DND-41 (cell line): ENCODE measurements at regions not wholly inside any gene's neighbourhood (a gene's known extent, or its start where the extent isn't known, plus 50 kb on each side); places are given as distances from the start of the nearest gene placed in this dataset.

Experiments used
- ATAC-seq: fragments of 200-7000 bp; cut with Tn5 transposase; 3 replicates; pipeline ENCODE4 v1.9.1; 2021; ENCODE audit warnings: low read depth; ENCODE audit not compliant: insufficient read depth
- DNase-seq: peaks from one replicate; pipeline ENCODE4 v3.0.0-alpha.2; 2020
- H2AFZ ChIP-seq: 2 replicates; pipeline ENCODE4 v1.6.0; 2012; ENCODE audit warnings: low read depth, low read length
- H3K27ac ChIP-seq: 2 replicates; pipeline ENCODE4 v1.5.1; 2012; ENCODE audit warnings: low read length, inconsistent platforms
- H3K27me3 ChIP-seq: fragments of 200-600 bp; sonication (generic); 2 replicates; pipeline ENCODE4 v1.6.0; 2012; ENCODE audit warnings: low read length, mild to moderate bottlenecking, inconsistent platforms; ENCODE audit not compliant: insufficient read depth, poor library complexity
- H3K36me3 ChIP-seq: 2 replicates; pipeline ENCODE4 v1.5.1; 2012; ENCODE audit warnings: low read length, inconsistent platforms; ENCODE audit not compliant: insufficient read depth
- H3K4me1 ChIP-seq: 2 replicates; pipeline ENCODE4 v1.5.1; 2012; ENCODE audit warnings: mild to moderate bottlenecking, low read length; ENCODE audit not compliant: insufficient read depth
- H3K4me2 ChIP-seq: 2 replicates; pipeline ENCODE4 v1.6.0; 2012; ENCODE audit warnings: mild to moderate bottlenecking, moderate library complexity, low read length, inconsistent platforms; ENCODE audit not compliant: insufficient read depth
- H3K4me3 ChIP-seq, 2 experiments: fragments of 200-600 bp in 1 of 2; shearing (Covaris generic) in 1 of 2; 2 replicates each; pipeline ENCODE4 v1.5.1; 2012 to 2016; ENCODE audit warnings: inconsistent platforms in 2 of 2, low read length in 2 of 2, mild to moderate bottlenecking in 2 of 2, low read depth in 1 of 2, moderate library complexity in 1 of 2
- H3K79me2 ChIP-seq: 2 replicates; pipeline ENCODE4 v1.6.0; 2012; ENCODE audit warnings: low read length, inconsistent platforms; ENCODE audit not compliant: insufficient read depth
- H3K9ac ChIP-seq: 2 replicates; pipeline ENCODE4 v1.6.0; 2012; ENCODE audit warnings: low read depth, mild to moderate bottlenecking, inconsistent platforms, low read length, moderate library complexity
- H3K9me3 ChIP-seq: 2 replicates; pipeline ENCODE4 v1.5.1; 2012; ENCODE audit warnings: low read length, moderate library complexity, mild to moderate bottlenecking, inconsistent platforms; ENCODE audit not compliant: insufficient read depth, severe bottlenecking
- H4K20me1 ChIP-seq: 2 replicates; pipeline ENCODE4 v1.6.0; 2012; ENCODE audit warnings: low read length; ENCODE audit not compliant: insufficient read depth
- EZH2 ChIP-seq: IDR thresholded peaks from 3 replicates; pipeline ENCODE4 v1.6.1; 2012; ENCODE audit warnings: borderline replicate concordance, low read depth, mild to moderate bottlenecking, moderate library complexity, low read length, inconsistent platforms; ENCODE audit not compliant: severe bottlenecking
- TF ChIP-seq, protein P1 (sequence below): IDR thresholded peaks from 2 replicates; pipeline ENCODE4 v1.5.1; 2012; ENCODE audit warnings: borderline replicate concordance, low read length, moderate library complexity, mild to moderate bottlenecking; ENCODE audit not compliant: poor library complexity, severe bottlenecking; ENCODE audit errors: extremely low read depth

DNA sequence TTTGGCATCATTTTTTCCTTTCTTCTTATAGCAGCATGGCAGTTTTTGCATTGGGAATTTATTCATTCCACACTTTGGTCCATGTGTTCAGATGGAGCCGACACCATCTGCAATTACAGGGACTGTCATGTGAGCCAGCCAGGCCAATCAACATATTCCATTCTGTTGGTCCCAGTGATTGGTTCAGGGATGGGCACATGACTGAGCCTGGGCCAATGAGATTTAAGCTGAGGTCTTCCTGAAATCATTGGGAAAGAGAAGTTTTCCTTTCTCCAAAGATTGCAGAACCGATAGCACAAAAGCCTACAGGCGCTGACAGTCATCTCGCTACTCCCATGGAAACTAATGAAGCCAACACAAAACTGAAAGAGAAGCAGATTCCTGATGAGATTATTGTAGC is 841.5 kb upstream of the TMEM132C start:
- Histone ChIP-seq H3K79me2 (no peaks in the 10 kb centered on the region), H3K9me3 (peaks cover 4% of the 10 kb centered on the region), H2AFZ (no peak overlapping the region), H4K20me1 (no peaks in the 10 kb centered on the region), H3K27me3 (no peaks in the 10 kb centered on the region), H3K4me2 (no peak overlapping the region), H3K9ac (no peak overlapping the region), H3K27ac (no peak overlapping the region), H3K4me1 (no peaks in the 10 kb centered on the region), H3K36me3 (no peaks in the 10 kb centered on the region), H3K4me3 (no peak overlapping the region)
- ATAC-seq, result no peak
- DNase-seq, result no peak
- no peak for TF ChIP-seq EZH2
- TF ChIP-seq, protein P1, sequence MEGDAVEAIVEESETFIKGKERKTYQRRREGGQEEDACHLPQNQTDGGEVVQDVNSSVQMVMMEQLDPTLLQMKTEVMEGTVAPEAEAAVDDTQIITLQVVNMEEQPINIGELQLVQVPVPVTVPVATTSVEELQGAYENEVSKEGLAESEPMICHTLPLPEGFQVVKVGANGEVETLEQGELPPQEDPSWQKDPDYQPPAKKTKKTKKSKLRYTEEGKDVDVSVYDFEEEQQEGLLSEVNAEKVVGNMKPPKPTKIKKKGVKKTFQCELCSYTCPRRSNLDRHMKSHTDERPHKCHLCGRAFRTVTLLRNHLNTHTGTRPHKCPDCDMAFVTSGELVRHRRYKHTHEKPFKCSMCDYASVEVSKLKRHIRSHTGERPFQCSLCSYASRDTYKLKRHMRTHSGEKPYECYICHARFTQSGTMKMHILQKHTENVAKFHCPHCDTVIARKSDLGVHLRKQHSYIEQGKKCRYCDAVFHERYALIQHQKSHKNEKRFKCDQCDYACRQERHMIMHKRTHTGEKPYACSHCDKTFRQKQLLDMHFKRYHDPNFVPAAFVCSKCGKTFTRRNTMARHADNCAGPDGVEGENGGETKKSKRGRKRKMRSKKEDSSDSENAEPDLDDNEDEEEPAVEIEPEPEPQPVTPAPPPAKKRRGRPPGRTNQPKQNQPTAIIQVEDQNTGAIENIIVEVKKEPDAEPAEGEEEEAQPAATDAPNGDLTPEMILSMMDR, result no peak

DNA sequence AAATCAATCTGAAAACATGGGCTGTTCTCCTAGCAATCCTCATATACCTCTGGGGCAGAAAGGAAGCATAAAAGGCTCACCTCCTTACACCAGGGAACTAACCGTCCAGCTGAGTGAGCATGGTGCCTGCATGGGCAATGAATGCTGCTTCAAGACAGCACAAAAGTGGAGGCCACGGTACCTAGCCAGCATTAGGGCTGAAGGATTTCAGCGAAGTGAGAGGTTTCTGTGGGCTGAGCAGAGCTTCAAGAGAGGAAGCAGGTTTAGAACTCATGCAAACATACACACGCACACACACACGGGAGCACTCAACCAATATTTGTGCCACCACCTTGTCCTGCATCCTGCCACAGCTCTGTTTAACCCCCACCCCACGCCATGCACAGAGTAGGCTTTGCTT is 838.5 kb upstream of the TMEM132C start:
- Histone ChIP-seq H3K27me3 (no peaks in the 10 kb centered on the region), H3K36me3 (no peaks in the 10 kb centered on the region), H4K20me1 (no peaks in the 10 kb centered on the region), H3K27ac (no peak overlapping the region), H2AFZ (no peak overlapping the region), H3K4me3 (no peak overlapping the region), H3K4me2 (no peak overlapping the region), H3K79me2 (no peaks in the 10 kb centered on the region), H3K9me3 (peaks cover 4% of the 10 kb centered on the region), H3K4me1 (no peaks in the 10 kb centered on the region), H3K9ac (no peak overlapping the region)
- TF ChIP-seq EZH2, result no peak
- TF ChIP-seq, protein P1, result no peak
- ATAC-seq (no peak), DNase-seq (no peak)

DNA sequence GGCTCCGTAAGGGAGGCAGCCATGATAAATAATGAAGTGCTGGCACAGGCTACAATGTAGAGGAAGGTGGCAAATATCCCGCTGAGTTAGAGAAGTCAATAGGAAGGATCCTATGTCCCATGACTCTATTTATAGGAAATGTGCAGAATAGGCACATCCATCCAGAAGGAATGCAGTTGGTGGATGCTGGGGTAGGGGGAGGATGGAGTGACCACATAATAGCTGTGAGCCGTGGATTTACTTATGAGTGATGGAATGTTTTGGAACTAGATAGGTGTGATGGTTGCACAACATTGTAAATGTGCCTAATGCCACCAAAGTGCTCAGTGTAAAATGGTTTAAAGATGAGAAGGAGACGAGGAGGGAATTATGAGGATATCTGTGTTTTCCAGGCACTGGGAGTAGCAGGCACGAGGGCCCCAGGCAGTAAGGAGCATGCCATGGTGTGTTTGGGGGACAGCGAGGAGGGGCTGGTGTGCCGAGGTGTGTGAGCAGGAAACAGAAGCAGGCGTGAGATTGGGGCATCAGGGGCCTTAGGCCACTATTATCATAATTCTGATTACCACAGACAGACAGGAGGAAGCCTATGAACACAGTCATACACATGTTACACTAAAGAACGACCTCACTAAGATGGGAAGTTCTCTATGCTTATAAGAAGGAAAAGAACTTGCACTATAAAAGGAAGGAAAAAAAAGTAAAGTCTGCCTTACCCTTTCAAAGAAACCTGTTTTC is 837.3 kb upstream of the TMEM132C start:
- no peak for DNase-seq
- no peaks in the 10 kb centered on the region for H4K20me1 ChIP-seq
- ATAC-seq, result no peak

More for the DNA sequence above, 837.3 kb upstream of the TMEM132C start:
- TF ChIP-seq, protein P1, result no peak
- no peak for TF ChIP-seq EZH2
- H2AFZ ChIP-seq, result no peak overlapping the region
- peaks cover 4% of the 10 kb centered on the region for H3K9me3 ChIP-seq
- H3K36me3 ChIP-seq, result no peaks in the 10 kb centered on the region
- H3K9ac ChIP-seq, result no peak overlapping the region
- H3K27ac ChIP-seq, result no peak overlapping the region
- H3K4me1 ChIP-seq, result no peaks in the 10 kb centered on the region
- H3K4me3 ChIP-seq, result no peak overlapping the region
- no peaks in the 10 kb centered on the region for H3K27me3 ChIP-seq
- no peaks in the 10 kb centered on the region for H3K79me2 ChIP-seq
- H3K4me2 ChIP-seq, result no peak overlapping the region
